ENCODE measurements at regions not wholly inside any gene's neighbourhood (a gene's known extent, or its start where the extent isn't known, plus 50 kb on each side); places are given as distances from the start of the nearest gene placed in this dataset.

DNA sequence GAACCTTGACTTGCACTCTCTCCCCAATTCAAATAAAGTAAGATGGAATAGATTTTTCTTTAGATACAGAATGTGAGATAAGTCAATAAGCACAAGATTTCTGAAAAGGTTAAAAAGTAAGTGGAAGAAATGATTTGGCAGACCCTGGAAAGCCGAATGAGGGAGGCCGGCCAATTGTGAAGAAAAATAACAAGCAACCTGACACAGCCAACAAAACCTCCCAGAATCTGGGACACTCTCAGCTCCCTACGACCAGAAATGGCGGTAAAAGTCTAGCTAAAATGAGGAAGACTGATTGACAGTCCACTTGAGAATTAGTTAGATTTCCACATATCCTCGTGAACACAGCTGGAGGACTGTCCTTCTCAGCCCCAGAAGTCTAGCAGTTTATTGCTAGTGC lies 85.4 kb downstream of the KLF12 start:
- ChIA-PET POLR2A (no interaction called here), RAD21 (ENCODE audit: low non-redundant PET in 1 of 2, low total read pairs in 2 of 2, uncharacterized antibody in 2 of 2, unreplicated experiment in 2 of 2) (no interaction called here), CTCF (no interaction called here)
- ATAC-seq (no peak), DNase-seq (ENCODE audit: low read depth, low spot score) (no peak)
- Histone ChIP-seq H3K4me2 (ENCODE audit: low read length) (no peak overlapping the region), H2AFZ (ENCODE audit: low read depth, low read length, poor library complexity, severe bottlenecking) (no peak overlapping the region), H3K4me1 (ENCODE audit: control insufficient read depth in 1 of 2, insufficient read depth in 2 of 2, low read length in 2 of 2) (peaks cover 7 to 26% of the 10 kb centered on the region in 2 experiments), H3K36me3 (ENCODE audit: control insufficient read depth in 1 of 2, insufficient read depth in 2 of 2, low read length in 2 of 2) (no peaks in the 10 kb centered on the region), H3K79me2 (ENCODE audit: insufficient read depth, low read length) (no peaks in the 10 kb centered on the region), H4K20me1 (ENCODE audit: insufficient read depth) (no peaks in the 10 kb centered on the region), H3K9ac (ENCODE audit: low read length) (no peak overlapping the region), H3K27ac (ENCODE audit: low read depth, low read length) (no peak overlapping the region), H3K4me3 (replicated peaks in 1 of 2; ENCODE audit: low read depth in 1 of 2, low read length in 2 of 2) (no peak overlapping the region), H3K27me3 (ENCODE audit: insufficient read depth, low read length) (no peaks in the 10 kb centered on the region), H3K9me2 (ENCODE audit: insufficient read depth) (no peaks in the 10 kb centered on the region), H3K9me3 (ENCODE audit: control insufficient read depth in 1 of 2, insufficient read depth in 1 of 2, low read depth in 1 of 2, low read length in 2 of 2) (no peaks in the 10 kb centered on the region)
- no TSS peak for BruUV-seq (replicated peaks)
- TF ChIP-seq JUND (IDR thresholded peaks at IDR 0.05), result no peak
- TF ChIP-seq ZNF274 (IDR thresholded peaks at IDR 0.05; ENCODE audit: low read depth, low read length), result no peak
- intact Hi-C loops (cut with micrococcal nuclease), result no loop called here

DNA sequence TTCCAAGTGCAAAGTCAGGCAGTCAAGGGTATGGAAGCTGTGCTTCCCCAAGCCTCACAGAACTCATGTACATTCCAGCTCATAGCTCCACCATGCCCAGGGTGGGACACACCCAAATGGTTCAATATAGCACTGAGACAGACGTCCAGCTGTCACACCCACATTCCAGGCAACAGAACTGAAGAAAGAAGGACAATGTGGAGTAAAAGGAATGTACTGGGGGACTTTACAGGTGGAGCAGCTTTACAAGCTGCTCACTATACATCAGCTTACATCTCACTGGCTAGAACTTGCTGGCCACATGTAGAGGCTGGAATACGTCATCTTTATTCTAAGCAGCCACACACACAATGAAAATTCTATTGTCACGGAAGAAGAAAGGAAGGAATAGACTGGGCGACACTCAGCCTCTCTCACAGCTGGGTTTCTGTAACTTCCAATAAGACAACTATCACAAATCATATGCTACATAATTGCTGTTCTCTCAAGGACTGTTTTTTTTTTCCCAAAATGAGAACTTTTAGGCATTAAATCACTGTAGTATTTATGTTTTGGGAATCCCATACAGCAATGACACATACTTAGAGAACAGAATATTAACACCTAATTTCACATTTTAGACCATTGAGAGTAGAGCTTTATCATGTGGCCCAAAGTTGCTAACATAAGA lies 86.1 kb downstream of the KLF12 start:
- Histone ChIP-seq H3K27me3 (ENCODE audit: insufficient read depth, low read length) (no peaks in the 10 kb centered on the region), H4K20me1 (ENCODE audit: insufficient read depth) (no peaks in the 10 kb centered on the region), H3K27ac (ENCODE audit: low read depth, low read length) (no peak overlapping the region), H3K4me3 (replicated peaks in 1 of 2; ENCODE audit: low read depth in 1 of 2, low read length in 2 of 2) (no peak overlapping the region), H3K9me2 (ENCODE audit: insufficient read depth) (no peaks in the 10 kb centered on the region), H3K36me3 (ENCODE audit: control insufficient read depth in 1 of 2, insufficient read depth in 2 of 2, low read length in 2 of 2) (no peaks in the 10 kb centered on the region), H2AFZ (ENCODE audit: low read depth, low read length, poor library complexity, severe bottlenecking) (no peak overlapping the region), H3K79me2 (ENCODE audit: insufficient read depth, low read length) (no peaks in the 10 kb centered on the region), H3K9me3 (ENCODE audit: control insufficient read depth in 1 of 2, insufficient read depth in 1 of 2, low read depth in 1 of 2, low read length in 2 of 2) (no peaks in the 10 kb centered on the region), H3K9ac (ENCODE audit: low read length) (no peak overlapping the region), H3K4me1 (ENCODE audit: control insufficient read depth in 1 of 2, insufficient read depth in 2 of 2, low read length in 2 of 2) (peaks cover 7 to 26% of the 10 kb centered on the region in 2 experiments), H3K4me2 (ENCODE audit: low read length) (peak overlapping the region; percentile 50)
- CTCF ChIA-PET, result no interaction called here
- RAD21 ChIA-PET (ENCODE audit: low non-redundant PET in 1 of 2, low total read pairs in 2 of 2, uncharacterized antibody in 2 of 2, unreplicated experiment in 2 of 2), result no interaction called here
- no TSS peak for BruUV-seq (replicated peaks)
- intact Hi-C loops (cut with micrococcal nuclease), result no loop called here
- ATAC-seq (peak; percentile 89), DNase-seq (ENCODE audit: low read depth, low spot score) (peak; percentile 7)
- POLR2A ChIA-PET, result no interaction called here
- TF ChIP-seq ELF1 (IDR thresholded peaks at IDR 0.05; ENCODE audit: borderline replicate concordance, low read depth) (no peak), CBX3 (IDR thresholded peaks at IDR 0.05; ENCODE audit: low read depth) (no peak), ZFX (IDR thresholded peaks at IDR 0.05) (no peak), SP1 (IDR thresholded peaks at IDR 0.05; ENCODE audit: low read depth) (no peak), EGR1 (IDR thresholded peaks at IDR 0.05; ENCODE audit: low read depth) (no peak), POLR2AphosphoS5 (IDR thresholded peaks at IDR 0.05; ENCODE audit: low read depth, low read length) (no peak), SRF (IDR thresholded peaks at IDR 0.05; ENCODE audit: low read depth) (no peak), JUND (IDR thresholded peaks at IDR 0.05) (no peak), YY1 (IDR thresholded peaks at IDR 0.05; ENCODE audit: extremely low read depth, insufficient replicate concordance, low read depth, low read length) (no peak), EZH2 (IDR thresholded peaks at IDR 0.05) (no peak), ZNF274 (IDR thresholded peaks at IDR 0.05; ENCODE audit: low read depth, low read length) (no peak), TCF7L2 (IDR thresholded peaks at IDR 0.05; ENCODE audit: borderline replicate concordance, extremely low read depth, insufficient read depth, insufficient read length) (no peak), POLR2A (IDR thresholded peaks at IDR 0.05; ENCODE audit: borderline replicate concordance, extremely low read depth, insufficient read depth, insufficient read length) (no peak)
- TF ChIP-seq, protein P1, sequence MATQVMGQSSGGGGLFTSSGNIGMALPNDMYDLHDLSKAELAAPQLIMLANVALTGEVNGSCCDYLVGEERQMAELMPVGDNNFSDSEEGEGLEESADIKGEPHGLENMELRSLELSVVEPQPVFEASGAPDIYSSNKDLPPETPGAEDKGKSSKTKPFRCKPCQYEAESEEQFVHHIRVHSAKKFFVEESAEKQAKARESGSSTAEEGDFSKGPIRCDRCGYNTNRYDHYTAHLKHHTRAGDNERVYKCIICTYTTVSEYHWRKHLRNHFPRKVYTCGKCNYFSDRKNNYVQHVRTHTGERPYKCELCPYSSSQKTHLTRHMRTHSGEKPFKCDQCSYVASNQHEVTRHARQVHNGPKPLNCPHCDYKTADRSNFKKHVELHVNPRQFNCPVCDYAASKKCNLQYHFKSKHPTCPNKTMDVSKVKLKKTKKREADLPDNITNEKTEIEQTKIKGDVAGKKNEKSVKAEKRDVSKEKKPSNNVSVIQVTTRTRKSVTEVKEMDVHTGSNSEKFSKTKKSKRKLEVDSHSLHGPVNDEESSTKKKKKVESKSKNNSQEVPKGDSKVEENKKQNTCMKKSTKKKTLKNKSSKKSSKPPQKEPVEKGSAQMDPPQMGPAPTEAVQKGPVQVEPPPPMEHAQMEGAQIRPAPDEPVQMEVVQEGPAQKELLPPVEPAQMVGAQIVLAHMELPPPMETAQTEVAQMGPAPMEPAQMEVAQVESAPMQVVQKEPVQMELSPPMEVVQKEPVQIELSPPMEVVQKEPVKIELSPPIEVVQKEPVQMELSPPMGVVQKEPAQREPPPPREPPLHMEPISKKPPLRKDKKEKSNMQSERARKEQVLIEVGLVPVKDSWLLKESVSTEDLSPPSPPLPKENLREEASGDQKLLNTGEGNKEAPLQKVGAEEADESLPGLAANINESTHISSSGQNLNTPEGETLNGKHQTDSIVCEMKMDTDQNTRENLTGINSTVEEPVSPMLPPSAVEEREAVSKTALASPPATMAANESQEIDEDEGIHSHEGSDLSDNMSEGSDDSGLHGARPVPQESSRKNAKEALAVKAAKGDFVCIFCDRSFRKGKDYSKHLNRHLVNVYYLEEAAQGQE (IDR thresholded peaks at IDR 0.05; ENCODE audit: low read depth), result no peak
- TF ChIP-seq, protein P2, sequence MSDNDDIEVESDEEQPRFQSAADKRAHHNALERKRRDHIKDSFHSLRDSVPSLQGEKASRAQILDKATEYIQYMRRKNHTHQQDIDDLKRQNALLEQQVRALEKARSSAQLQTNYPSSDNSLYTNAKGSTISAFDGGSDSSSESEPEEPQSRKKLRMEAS (IDR thresholded peaks at IDR 0.05), result no peak
- TF ChIP-seq, protein P3, sequence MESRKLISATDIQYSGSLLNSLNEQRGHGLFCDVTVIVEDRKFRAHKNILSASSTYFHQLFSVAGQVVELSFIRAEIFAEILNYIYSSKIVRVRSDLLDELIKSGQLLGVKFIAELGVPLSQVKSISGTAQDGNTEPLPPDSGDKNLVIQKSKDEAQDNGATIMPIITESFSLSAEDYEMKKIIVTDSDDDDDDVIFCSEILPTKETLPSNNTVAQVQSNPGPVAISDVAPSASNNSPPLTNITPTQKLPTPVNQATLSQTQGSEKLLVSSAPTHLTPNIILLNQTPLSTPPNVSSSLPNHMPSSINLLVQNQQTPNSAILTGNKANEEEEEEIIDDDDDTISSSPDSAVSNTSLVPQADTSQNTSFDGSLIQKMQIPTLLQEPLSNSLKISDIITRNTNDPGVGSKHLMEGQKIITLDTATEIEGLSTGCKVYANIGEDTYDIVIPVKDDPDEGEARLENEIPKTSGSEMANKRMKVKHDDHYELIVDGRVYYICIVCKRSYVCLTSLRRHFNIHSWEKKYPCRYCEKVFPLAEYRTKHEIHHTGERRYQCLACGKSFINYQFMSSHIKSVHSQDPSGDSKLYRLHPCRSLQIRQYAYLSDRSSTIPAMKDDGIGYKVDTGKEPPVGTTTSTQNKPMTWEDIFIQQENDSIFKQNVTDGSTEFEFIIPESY (IDR thresholded peaks at IDR 0.05; ENCODE audit: extremely low read depth, insufficient replicate concordance, low read length), result no peak

Measured in HCT116 (cell line).